Erythroblast (primary cell): ENCODE measurements at regions not wholly inside any gene's neighbourhood (a gene's known extent, or its start where the extent isn't known, plus 50 kb on each side); places are given as distances from the start of the nearest gene placed in this dataset.

Experiments
- DNase-seq, 2 experiments: peaks; one replicate each; lab custom pipeline; 2025; lab: John Stamatoyannopoulos, UW
- GATA1 ChIP-seq: IDR thresholded peaks from 2 replicates; pipeline ENCODE4 v1.6.1; 2011; ENCODE audit warnings: low read depth, mild to moderate bottlenecking, control low read depth, low read length, moderate library complexity
- POLR2A ChIP-seq: IDR thresholded peaks from 2 replicates; pipeline ENCODE4 v1.6.1; 2011; ENCODE audit warnings: mild to moderate bottlenecking, low read length

GRCh38 chrX:9158611-9159010 lies 124.7 kb upstream of the FAM9B start:
- no peak for DNase-seq
- TF ChIP-seq POLR2A (no peak), GATA1 (no peak)

- TF ChIP-seq GATA1 (no peak), POLR2A (no peak)
- DNase-seq = no peak
Observed at GRCh38 chrX:9160698-9161329, 126.9 kb upstream of the FAM9B start.

GRCh38 chrX:9162698-9163097 lies 128.8 kb upstream of the FAM9B start:
- no peak for DNase-seq
- no peak for TF ChIP-seq GATA1
- TF ChIP-seq POLR2A = no peak

GRCh38 chrX:9163214-9163709 lies 129.3 kb upstream of the FAM9B start:
- no peak for TF ChIP-seq GATA1
- no peak for TF ChIP-seq POLR2A
- no peak for DNase-seq

GRCh38 chrX:9164086-9164485 lies 130.2 kb upstream of the FAM9B start:
- no peak for DNase-seq
- no peak for TF ChIP-seq GATA1
- TF ChIP-seq POLR2A = no peak

- DNase-seq = no peak
- TF ChIP-seq POLR2A (no peak), GATA1 (no peak)
Observed at GRCh38 chrX:9164533-9165426, 130.9 kb upstream of the FAM9B start.

- TF ChIP-seq GATA1 (no peak), POLR2A (no peak)
- DNase-seq = no peak
Observed at GRCh38 chrX:9166584-9166944, 132.6 kb upstream of the FAM9B start.

- DNase-seq = no peak
- TF ChIP-seq GATA1 (no peak), POLR2A (no peak)
Observed at GRCh38 chrX:9171841-9172463, 138.0 kb upstream of the FAM9B start.

GRCh38 chrX:9172464-9172850 lies 138.5 kb upstream of the FAM9B start:
- DNase-seq = no peak
- TF ChIP-seq GATA1 (no peak), POLR2A (no peak)

GRCh38 chrX:9180623-9181022 lies 146.7 kb upstream of the FAM9B start:
- DNase-seq = no peak
- TF ChIP-seq GATA1 (no peak), POLR2A (no peak)

- no peak for DNase-seq
- TF ChIP-seq POLR2A = no peak
- no peak for TF ChIP-seq GATA1
Observed at GRCh38 chrX:9182041-9182440, 148.1 kb upstream of the FAM9B start.

- no peak for TF ChIP-seq POLR2A
- no peak for TF ChIP-seq GATA1
- no peak for DNase-seq
Observed at GRCh38 chrX:9183481-9183880, 149.6 kb upstream of the FAM9B start.

GRCh38 chrX:9184211-9184610 lies 150.3 kb upstream of the FAM9B start:
- TF ChIP-seq GATA1 = no peak
- no peak for TF ChIP-seq POLR2A
- no peak for DNase-seq

GRCh38 chrX:9188117-9188516 lies 154.2 kb upstream of the FAM9B start:
- no peak for DNase-seq
- TF ChIP-seq GATA1 (no peak), POLR2A (no peak)
